GM12864 (cell line): ENCODE measurements at regions not wholly inside any gene's neighbourhood (a gene's known extent, or its start where the extent isn't known, plus 50 kb on each side); places are given as distances from the start of the nearest gene placed in this dataset.

ENCODE experiments used
- DNase-seq: peaks from one replicate; pipeline ENCODE4 v3.0.0-alpha.2; 2011; ENCODE audit warnings: low read depth
- H3K4me3 ChIP-seq: 2 replicates; pipeline ENCODE4 v1.5.1; 2011; ENCODE audit warnings: mild to moderate bottlenecking, low read depth, low read length, control low read depth
- TF ChIP-seq, protein P1 (sequence below): IDR thresholded peaks from 2 replicates; pipeline ENCODE4 v1.5.1; 2011; ENCODE audit warnings: low read depth, mild to moderate bottlenecking, moderate library complexity, low read length, control low read depth, inconsistent platforms; ENCODE audit errors: missing control alignments

- no peak for DNase-seq
- TF ChIP-seq, protein P1, sequence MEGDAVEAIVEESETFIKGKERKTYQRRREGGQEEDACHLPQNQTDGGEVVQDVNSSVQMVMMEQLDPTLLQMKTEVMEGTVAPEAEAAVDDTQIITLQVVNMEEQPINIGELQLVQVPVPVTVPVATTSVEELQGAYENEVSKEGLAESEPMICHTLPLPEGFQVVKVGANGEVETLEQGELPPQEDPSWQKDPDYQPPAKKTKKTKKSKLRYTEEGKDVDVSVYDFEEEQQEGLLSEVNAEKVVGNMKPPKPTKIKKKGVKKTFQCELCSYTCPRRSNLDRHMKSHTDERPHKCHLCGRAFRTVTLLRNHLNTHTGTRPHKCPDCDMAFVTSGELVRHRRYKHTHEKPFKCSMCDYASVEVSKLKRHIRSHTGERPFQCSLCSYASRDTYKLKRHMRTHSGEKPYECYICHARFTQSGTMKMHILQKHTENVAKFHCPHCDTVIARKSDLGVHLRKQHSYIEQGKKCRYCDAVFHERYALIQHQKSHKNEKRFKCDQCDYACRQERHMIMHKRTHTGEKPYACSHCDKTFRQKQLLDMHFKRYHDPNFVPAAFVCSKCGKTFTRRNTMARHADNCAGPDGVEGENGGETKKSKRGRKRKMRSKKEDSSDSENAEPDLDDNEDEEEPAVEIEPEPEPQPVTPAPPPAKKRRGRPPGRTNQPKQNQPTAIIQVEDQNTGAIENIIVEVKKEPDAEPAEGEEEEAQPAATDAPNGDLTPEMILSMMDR: no peak
- H3K4me3 ChIP-seq: no peak overlapping the region
These were observed 90.6 kb upstream of the TLE3 start for GRCh38 chr15:70188286-70188685.

GRCh38 chr15:70187331-70187730 lies 89.6 kb upstream of the TLE3 start:
- TF ChIP-seq, protein P1: no peak
- DNase-seq: no peak
- H3K4me3 ChIP-seq: no peak overlapping the region

GRCh38 chr15:70186152-70186551 lies 88.4 kb upstream of the TLE3 start:
- TF ChIP-seq, protein P1: no peak
- H3K4me3 ChIP-seq: no peak overlapping the region
- DNase-seq: no peak

- TF ChIP-seq, protein P1: no peak
- H3K4me3 ChIP-seq: no peak overlapping the region
- DNase-seq: no peak
These were observed 87.6 kb upstream of the TLE3 start for GRCh38 chr15:70185251-70185711.

DNA sequence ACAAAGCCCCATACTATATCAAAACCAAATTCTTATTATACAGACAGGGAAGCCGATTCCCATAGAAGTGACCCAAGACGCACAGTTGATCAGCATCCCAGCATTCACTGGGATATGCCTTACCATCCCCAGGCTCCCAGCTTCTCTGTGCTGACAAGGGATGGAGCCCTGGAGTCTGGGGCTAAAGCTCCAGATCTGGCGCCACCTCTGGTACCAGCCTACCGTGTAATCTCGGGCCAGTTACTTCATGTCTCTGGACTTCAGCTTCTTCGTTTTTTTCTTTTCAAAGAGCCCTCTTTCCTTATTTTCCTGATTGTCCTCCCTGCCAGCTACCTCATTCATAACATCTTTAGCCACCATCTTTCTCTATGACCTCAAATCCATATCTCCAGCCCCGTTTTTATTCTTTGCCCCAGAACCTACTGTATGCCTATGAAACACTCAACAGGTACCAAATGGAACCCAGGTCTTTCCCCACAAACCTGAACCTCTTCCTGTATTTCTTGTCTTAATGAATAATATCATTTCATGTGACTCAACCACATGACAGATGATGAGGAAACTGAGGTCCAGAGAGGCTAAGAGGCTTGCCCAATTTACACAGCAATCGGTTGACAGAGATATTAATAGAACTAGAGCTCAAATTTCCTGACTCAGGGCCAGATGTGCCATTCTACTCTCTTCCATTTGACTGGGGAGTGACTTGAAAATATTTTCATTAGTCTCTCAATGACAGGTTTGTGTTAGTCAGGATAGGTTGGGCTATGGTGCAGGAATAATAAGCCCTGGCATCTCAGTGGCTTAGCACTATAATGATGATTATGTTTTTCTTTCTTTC lies 85.4 kb upstream of the TLE3 start:
- TF ChIP-seq, protein P1: no peak

GRCh38 chr15:70181626-70182255 lies 84.0 kb upstream of the TLE3 start:
- TF ChIP-seq, protein P1: no peak
- no peak for DNase-seq
- no peak overlapping the region for H3K4me3 ChIP-seq

More for the DNA sequence above, 85.4 kb upstream of the TLE3 start:
- H3K4me3 ChIP-seq: no peak overlapping the region
- DNase-seq: no peak
